Keratinocyte (primary cell): ENCODE measurements at regions not wholly inside any gene's neighbourhood (a gene's known extent, or its start where the extent isn't known, plus 50 kb on each side); places are given as distances from the start of the nearest gene placed in this dataset.

ENCODE experiments used
- DNase-seq: peaks from one replicate; pipeline ENCODE4 v3.0.0-alpha.2; 2011; ENCODE audit warnings: low read depth, missing footprints, low spot score
- FAIRE-seq: peaks from 2 replicates; lab custom pipeline; 2011; peaks lifted over from hg19 to GRCh38; lab: Jason Lieb, UNC
- H2AFZ ChIP-seq: 2 replicates; pipeline ENCODE4 v1.6.0; 2012; ENCODE audit warnings: low read length, control low read depth, inconsistent platforms; ENCODE audit not compliant: control insufficient read depth
- H3K27ac ChIP-seq: 2 replicates; pipeline ENCODE4 v1.5.1; 2011; ENCODE audit warnings: low read length; ENCODE audit not compliant: control insufficient read depth, insufficient read depth
- H3K27me3 ChIP-seq: 3 replicates; pipeline ENCODE4 v1.6.0; 2011; ENCODE audit warnings: low read length; ENCODE audit not compliant: control insufficient read depth, insufficient read depth; ENCODE audit errors: extremely low read depth
- H3K36me3 ChIP-seq, 2 experiments: 2 replicates in 1 of 2; 3 replicates in 1 of 2; pipeline ENCODE4 v1.5.1; 2011; ENCODE audit warnings: low read length in 2 of 2, mild to moderate bottlenecking in 1 of 2; ENCODE audit not compliant: control insufficient read depth in 2 of 2, insufficient read depth in 2 of 2; ENCODE audit errors: extremely low read depth in 1 of 2
- H3K4me1 ChIP-seq: 3 replicates; pipeline ENCODE4 v1.5.1; 2011; ENCODE audit warnings: low read length; ENCODE audit not compliant: control insufficient read depth, insufficient read depth; ENCODE audit errors: extremely low read depth
- H3K4me2 ChIP-seq: 3 replicates; pipeline ENCODE4 v1.6.0; 2011; ENCODE audit warnings: low read depth, low read length; ENCODE audit not compliant: control insufficient read depth, insufficient read depth; ENCODE audit errors: extremely low read depth
- H3K4me3 ChIP-seq, 3 experiments: fragments of 200-600 bp in 1 of 3; sonication (generic) in 1 of 3; 2 replicates in 2 of 3; 3 replicates in 1 of 3; pipeline ENCODE4 v1.5.1; 2011 to 2016; ENCODE audit warnings: low read length in 3 of 3, mild to moderate bottlenecking in 3 of 3, control low read depth in 2 of 3, inconsistent platforms in 1 of 3, low read depth in 1 of 3, mixed read lengths in 1 of 3, mixed run types in 1 of 3, moderate library complexity in 1 of 3; ENCODE audit not compliant: control insufficient read depth in 2 of 3, insufficient read depth in 2 of 3; ENCODE audit errors: extremely low read depth in 1 of 3
- H3K79me2 ChIP-seq: 2 replicates; pipeline ENCODE4 v1.6.0; 2012; ENCODE audit warnings: low read length; ENCODE audit not compliant: control insufficient read depth, insufficient read depth
- H3K9ac ChIP-seq: 3 replicates; pipeline ENCODE4 v1.6.0; 2011; ENCODE audit warnings: low read length; ENCODE audit not compliant: control insufficient read depth, insufficient read depth; ENCODE audit errors: extremely low read depth
- H3K9me1 ChIP-seq: 3 replicates; pipeline ENCODE4 v1.6.0; 2011; ENCODE audit warnings: low read length; ENCODE audit not compliant: control insufficient read depth, insufficient read depth; ENCODE audit errors: extremely low read depth
- H3K9me3 ChIP-seq: 2 replicates; pipeline ENCODE4 v1.5.1; 2012; ENCODE audit warnings: low read depth, low read length; ENCODE audit not compliant: control insufficient read depth
- H4K20me1 ChIP-seq: 3 replicates; pipeline ENCODE4 v1.6.0; 2011; ENCODE audit warnings: low read length; ENCODE audit not compliant: control insufficient read depth, insufficient read depth; ENCODE audit errors: extremely low read depth
- CTCF ChIP-seq, 3 experiments: IDR thresholded peaks in 1 of 3; conservative IDR thresholded peaks in 1 of 3; optimal IDR thresholded peaks in 1 of 3; 2 replicates in 2 of 3; 3 replicates in 1 of 3; pipeline versions ENCODE3 to v1.5.1; 2011; ENCODE audit warnings: low read length in 3 of 3, mild to moderate bottlenecking in 3 of 3, moderate library complexity in 2 of 3, control low read depth in 1 of 3, inconsistent platforms in 1 of 3; ENCODE audit not compliant: insufficient read depth in 2 of 3; ENCODE audit errors: extremely low read depth in 1 of 3
- EZH2 ChIP-seq: IDR thresholded peaks from one replicate; pipeline ENCODE4 v1.6.1; 2012; ENCODE audit warnings: inconsistent platforms, mild to moderate bottlenecking, low read length, moderate library complexity
- dilution Hi-C: fragments of 300-500 bp; cut with MboI; formaldehyde crosslinking; loops from one replicate; pipeline ENCODE4 v1.7.0; 2020; ENCODE audit warnings: low sequenced_read_pairs; ENCODE audit not compliant: extremely low pct_ligation_motif_present

DNA sequence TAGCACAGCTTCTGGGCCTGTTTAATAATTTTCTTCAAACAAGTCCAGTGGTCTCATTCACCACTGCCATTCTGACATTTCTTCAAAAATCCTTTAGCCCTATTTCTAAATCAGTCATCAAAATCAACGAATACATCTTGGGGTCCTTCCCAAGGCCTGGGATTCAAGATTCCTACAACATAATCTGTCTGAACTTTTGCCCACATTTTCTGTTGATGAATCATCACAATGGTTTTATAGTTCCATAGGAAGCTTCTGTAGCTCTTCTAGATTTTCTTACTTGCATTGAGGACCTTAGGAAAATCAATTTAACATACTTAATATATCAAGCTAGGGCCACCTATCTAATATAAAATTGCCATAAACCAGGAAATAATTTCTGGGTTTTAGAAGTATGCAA is 811.8 kb upstream of the ACVR2A start:
- Histone ChIP-seq H3K4me3 (no peak overlapping the region), H3K9ac (no peak overlapping the region), H2AFZ (no peak overlapping the region), H4K20me1 (no peaks in the 10 kb centered on the region), H3K9me1 (no peaks in the 10 kb centered on the region), H3K4me1 (peaks cover 9% of the 10 kb centered on the region), H3K27me3 (no peaks in the 10 kb centered on the region), H3K4me2 (no peak overlapping the region), H3K27ac (no peak overlapping the region), H3K9me3 (no peaks in the 10 kb centered on the region), H3K79me2 (no peaks in the 10 kb centered on the region), H3K36me3 (no peaks in the 10 kb centered on the region)
- TF ChIP-seq CTCF (optimal IDR thresholded peaks at IDR 0.05 in 1 of 3, IDR thresholded peaks at IDR 0.05 in 1 of 3, conservative IDR thresholded peaks at IDR 0.05 in 1 of 3; ENCODE audit: extremely low read depth in 1 of 3, insufficient read depth in 2 of 3, low read length in 3 of 3) (no peak), EZH2 (no peak)
- no peak for DNase-seq
- no peak for FAIRE-seq
- dilution Hi-C loops: loop anchor here (25.0 kb wide), 1 partner anchor 879 kb away; no protein-coding TSS in a partner anchor

DNA sequence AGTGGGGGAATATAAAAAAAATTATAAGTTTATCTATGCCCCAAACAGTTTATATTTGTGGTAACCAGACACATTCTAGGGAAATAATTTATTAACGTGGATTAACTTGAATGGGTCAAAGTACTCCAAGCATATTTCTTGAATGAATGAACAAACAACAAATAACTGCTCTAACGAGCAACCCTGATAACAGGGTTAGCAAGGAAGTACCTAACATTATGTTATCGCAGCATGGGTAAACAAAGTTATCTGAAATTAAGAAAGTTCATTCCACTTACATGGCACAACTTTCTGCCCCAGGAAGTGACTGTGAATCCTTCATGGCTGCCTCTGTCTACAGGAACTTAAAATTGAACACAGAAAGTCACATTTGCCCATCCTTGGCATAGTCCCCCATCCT is 812.9 kb upstream of the ACVR2A start:
- H4K20me1 ChIP-seq: no peaks in the 10 kb centered on the region
- H3K4me1 ChIP-seq: peaks cover 9% of the 10 kb centered on the region
- no peak overlapping the region for H3K9ac ChIP-seq
- no peak overlapping the region for H3K4me3 ChIP-seq
- dilution Hi-C loops: loop anchor here (25.0 kb wide), 1 partner anchor 880 kb away; no protein-coding TSS in a partner anchor
- DNase-seq (no peak), FAIRE-seq (no peak)
- H3K9me3 ChIP-seq: no peaks in the 10 kb centered on the region
- no peak overlapping the region for H3K4me2 ChIP-seq
- H3K9me1 ChIP-seq: no peaks in the 10 kb centered on the region
- no peak overlapping the region for H2AFZ ChIP-seq
- TF ChIP-seq CTCF (optimal IDR thresholded peaks at IDR 0.05 in 1 of 3, IDR thresholded peaks at IDR 0.05 in 1 of 3, conservative IDR thresholded peaks at IDR 0.05 in 1 of 3; ENCODE audit: extremely low read depth in 1 of 3, insufficient read depth in 2 of 3, low read length in 3 of 3) (no peak), EZH2 (no peak)
- H3K79me2 ChIP-seq: no peaks in the 10 kb centered on the region
- H3K36me3 ChIP-seq: no peaks in the 10 kb centered on the region
- no peak overlapping the region for H3K27ac ChIP-seq
- H3K27me3 ChIP-seq: no peaks in the 10 kb centered on the region
